Suprapubic skin (tissue), 4 donors: ENCODE measurements at regions not wholly inside any gene's neighbourhood (a gene's known extent, or its start where the extent isn't known, plus 50 kb on each side); places are given as distances from the start of the nearest gene placed in this dataset.

Experiments used
- DNase-seq, 2 donors: peaks; one replicate each; pipeline ENCODE4 v3.0.0-alpha.2; 2019; ENCODE audit warnings: low spot score in 2 of 2
- H3K27ac ChIP-seq: fragments of 200-600 bp; sonication (generic); one replicate; pipeline ENCODE4 v1.5.1; 2019
- H3K27me3 ChIP-seq: fragments of 200-600 bp; sonication (generic); one replicate; pipeline ENCODE4 v1.5.1; 2019
- H3K36me3 ChIP-seq: fragments of 200-600 bp; sonication (generic); one replicate; pipeline ENCODE4 v1.5.1; 2019
- H3K4me1 ChIP-seq: fragments of 200-600 bp; sonication (generic); one replicate; pipeline ENCODE4 v1.5.1; 2019
- H3K4me3 ChIP-seq: fragments of 200-600 bp; sonication (generic); one replicate; pipeline ENCODE4 v1.5.1; 2019; ENCODE audit warnings: mild to moderate bottlenecking
- H3K9me3 ChIP-seq: fragments of 200-600 bp; sonication (generic); one replicate; pipeline ENCODE4 v1.5.1; 2019
- CTCF ChIP-seq, 2 donors: fragments of 200-600 bp in 1 of 2; fragments of 450-650 bp in 1 of 2; sonication (generic) in 1 of 2; IDR thresholded peaks; one replicate each; pipeline ENCODE4 v1.5.1; 2016 to 2019; ENCODE audit warnings: antibody characterized with exemption in 2 of 2, mild to moderate bottlenecking in 1 of 2, moderate library complexity in 1 of 2
- EP300 ChIP-seq: sonication (generic); formaldehyde crosslinking; IDR thresholded peaks from one replicate; pipeline ENCODE4 v1.6.1; 2017; ENCODE audit warnings: antibody characterized with exemption
- POLR2A ChIP-seq, 2 donors: fragments of 450-650 bp; IDR thresholded peaks; one replicate each; pipeline ENCODE4 v1.6.1; 2017; ENCODE audit warnings: antibody characterized with exemption in 2 of 2, mild to moderate bottlenecking in 2 of 2, moderate library complexity in 2 of 2
- POLR2AphosphoS5 ChIP-seq, 3 donors: sonication (generic); formaldehyde crosslinking; IDR thresholded peaks; one replicate each; pipeline ENCODE4 v1.6.1; 2017; ENCODE audit warnings: antibody characterized with exemption in 3 of 3
- whole genome bisulfite sequencing: methylation state at CpG from one replicate; pipeline ENCODE4 v1.1.5; 2018; 5-methylcytosine and 5-hydroxymethylcytosine counted together

GRCh38 chr21:33981391-33982101 is 65.9 kb upstream of the ATP5PO start:
- WGBS = 76% methylated on average over 10 of the region's 10 CpGs
- TF ChIP-seq EP300 (no peak), POLR2AphosphoS5 (IDR thresholded peaks at IDR 0.05) (no peak), POLR2A (IDR thresholded peaks at IDR 0.05) (no peak), CTCF (IDR thresholded peaks at IDR 0.05) (no peak)
- DNase-seq = no peak

GRCh38 chr21:33980276-33980916 is 64.8 kb upstream of the ATP5PO start:
- no peaks in the 10 kb centered on the region for H3K27me3 ChIP-seq
- DNase-seq = no peak
- TF ChIP-seq POLR2AphosphoS5 (IDR thresholded peaks at IDR 0.05) (no peak), EP300 (no peak), POLR2A (IDR thresholded peaks at IDR 0.05) (no peak), CTCF (IDR thresholded peaks at IDR 0.05) (no peak)
- no peak overlapping the region for H3K4me3 ChIP-seq
- H3K27ac ChIP-seq = no peak overlapping the region
- peaks cover 20% of the 10 kb centered on the region for H3K4me1 ChIP-seq
- 71% methylated on average over 6 of the region's 6 CpGs for WGBS
- no peaks in the 10 kb centered on the region for H3K9me3 ChIP-seq
- H3K36me3 ChIP-seq = no peaks in the 10 kb centered on the region

More at GRCh38 chr21:33981391-33982101, 65.9 kb upstream of the ATP5PO start:
- Histone ChIP-seq H3K9me3 (no peaks in the 10 kb centered on the region), H3K27me3 (no peaks in the 10 kb centered on the region), H3K27ac (no peak overlapping the region), H3K4me3 (no peak overlapping the region), H3K36me3 (no peaks in the 10 kb centered on the region), H3K4me1 (peaks cover 8% of the 10 kb centered on the region)

DNA sequence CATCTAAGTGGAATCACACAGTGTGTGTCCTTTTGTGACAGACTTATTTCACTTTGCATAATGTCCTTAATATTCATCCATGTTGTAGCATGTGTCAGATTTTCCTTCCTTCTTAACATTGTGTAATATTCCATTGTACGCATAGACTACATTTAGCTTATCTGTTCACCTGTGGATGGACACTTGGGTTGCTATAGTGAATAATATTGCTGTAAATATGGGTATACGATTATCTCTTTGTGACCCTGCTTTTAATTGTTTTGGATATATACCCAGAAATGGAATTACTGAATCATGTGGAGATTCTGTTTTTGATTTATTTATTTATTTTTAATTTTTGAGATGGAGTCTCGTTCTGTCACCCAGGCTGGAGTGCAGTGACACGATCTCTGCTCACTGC is 63.0 kb upstream of the ATP5PO start:
- 91% methylated on average over 4 of the region's 4 CpGs for WGBS
- no peaks in the 10 kb centered on the region for H3K27me3 ChIP-seq
- no peak overlapping the region for H3K27ac ChIP-seq
- H3K4me3 ChIP-seq = no peak overlapping the region
- no peaks in the 10 kb centered on the region for H3K36me3 ChIP-seq
- H3K9me3 ChIP-seq = no peaks in the 10 kb centered on the region
- no peak for DNase-seq
- peaks cover 21% of the 10 kb centered on the region for H3K4me1 ChIP-seq
- TF ChIP-seq CTCF (IDR thresholded peaks at IDR 0.05) (no peak), EP300 (no peak), POLR2AphosphoS5 (IDR thresholded peaks at IDR 0.05) (no peak)

DNA sequence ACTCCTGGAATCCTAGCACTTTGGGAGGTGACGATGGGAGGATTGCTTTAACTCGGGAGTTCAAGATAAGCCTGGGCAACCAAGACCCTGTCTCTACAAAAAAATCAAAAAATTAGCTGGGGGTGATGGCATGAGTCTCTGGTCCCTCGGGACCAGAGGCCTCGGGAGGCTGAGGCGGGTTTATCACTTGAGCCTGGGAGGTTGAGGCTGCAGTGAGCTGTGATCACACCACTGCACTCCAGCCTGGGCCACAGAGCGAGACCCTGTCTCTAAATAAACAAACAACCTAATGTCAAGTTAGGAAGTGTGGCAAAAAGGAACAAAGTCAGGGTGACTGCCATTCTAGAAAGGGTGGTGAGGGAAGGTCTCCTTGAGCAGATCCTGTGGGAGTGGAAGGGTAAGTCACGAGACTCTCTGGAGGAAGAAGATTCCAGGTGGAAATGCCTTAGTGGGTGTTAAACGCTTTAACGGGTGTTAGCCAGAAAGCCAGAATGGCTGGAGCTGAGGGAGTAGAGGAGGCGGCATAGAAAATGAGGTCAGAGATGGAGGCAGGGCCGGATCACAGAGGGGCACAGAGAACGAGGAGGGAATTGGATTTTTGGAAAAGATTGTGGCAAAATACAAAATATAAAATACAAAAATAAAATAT is 62.2 kb upstream of the ATP5PO start:
- 89% methylated on average over 12 of the region's 12 CpGs for WGBS

More for the DNA sequence above, 62.2 kb upstream of the ATP5PO start:
- DNase-seq = no peak
- no peak overlapping the region for H3K27ac ChIP-seq
- no peak overlapping the region for H3K4me3 ChIP-seq
- no peaks in the 10 kb centered on the region for H3K36me3 ChIP-seq
- H3K4me1 ChIP-seq = peaks cover 21% of the 10 kb centered on the region
- H3K9me3 ChIP-seq = no peaks in the 10 kb centered on the region
- H3K27me3 ChIP-seq = no peaks in the 10 kb centered on the region
- no peak for TF ChIP-seq POLR2A (IDR thresholded peaks at IDR 0.05)
- no peak for TF ChIP-seq CTCF (IDR thresholded peaks at IDR 0.05)
- no peak for TF ChIP-seq EP300
- no peak for TF ChIP-seq POLR2AphosphoS5 (IDR thresholded peaks at IDR 0.05)
